ENCODE measurements at regions not wholly inside any gene's neighbourhood (a gene's known extent, or its start where the extent isn't known, plus 50 kb on each side); places are given as distances from the start of the nearest gene placed in this dataset.

DNA sequence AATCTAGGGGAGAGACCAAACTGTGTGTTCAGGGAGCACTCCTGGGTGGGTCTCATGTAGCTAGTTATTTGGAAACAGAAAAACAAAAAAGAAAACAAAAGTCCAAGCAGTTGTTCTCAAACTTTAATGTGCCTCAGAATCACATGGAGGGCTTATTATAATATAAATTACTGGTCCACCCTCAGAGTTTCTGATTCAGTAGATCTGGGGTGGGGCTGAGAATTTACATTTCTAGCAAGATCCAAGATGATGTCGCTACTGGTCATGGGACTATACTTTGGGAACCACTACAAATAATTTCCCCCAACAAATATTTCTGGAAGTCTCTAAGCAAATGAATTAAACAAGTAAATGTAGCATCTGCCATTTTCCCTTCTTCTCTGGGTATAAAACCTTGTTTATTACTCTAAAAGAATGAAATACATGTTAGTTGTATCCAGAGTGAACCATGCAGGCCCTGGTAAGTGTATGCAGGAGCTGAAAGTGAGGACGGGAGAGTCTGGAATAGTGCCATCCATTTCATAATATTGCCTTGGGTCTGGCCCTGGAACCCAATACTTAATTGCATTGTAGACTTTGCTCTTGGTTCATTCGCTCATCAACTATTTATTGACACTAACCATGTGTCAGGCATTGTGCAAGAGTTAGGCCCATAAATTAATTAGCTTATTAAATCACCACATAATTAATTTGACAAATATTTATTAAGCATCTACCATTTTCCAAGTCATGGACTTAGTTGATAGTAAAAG lies 490.8 kb downstream of the EPM2A start:
- H3K4me1 Mint-ChIP-seq (ENCODE audit: low read depth), result no peaks in the 10 kb centered on the region
- no peak overlapping the region for H3K27ac Mint-ChIP-seq
- no peak for ATAC-seq (replicated peaks in 1 of 2)
- no peaks in the 10 kb centered on the region for H3K27me3 Mint-ChIP-seq (ENCODE audit: low read depth)
- H3K4me3 Mint-ChIP-seq, result no peak overlapping the region
- no peak for DNase-seq
- no peaks in the 10 kb centered on the region for H3K36me3 Mint-ChIP-seq (ENCODE audit: insufficient read depth in 2 of 2)
- no peaks in the 10 kb centered on the region for H3K9me3 Mint-ChIP-seq

DNA sequence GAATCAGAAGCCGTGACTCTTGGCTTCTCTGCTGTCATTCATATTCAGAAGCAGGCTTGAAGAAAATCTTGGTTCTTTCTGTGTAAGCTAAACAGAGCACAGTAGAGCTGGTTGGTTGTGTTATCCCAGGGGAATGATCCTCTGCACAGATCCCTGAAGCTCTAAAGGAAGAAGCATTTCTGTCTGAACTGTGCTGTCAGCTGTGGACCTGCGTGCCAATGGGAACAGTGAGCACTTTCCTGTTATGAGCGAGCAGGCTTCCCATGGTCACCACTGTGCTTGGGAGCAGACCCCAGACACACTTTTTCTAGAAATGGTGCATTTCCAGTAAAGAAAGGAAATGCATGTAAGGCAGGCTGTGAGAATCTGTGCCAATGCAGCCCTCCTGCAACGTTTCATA lies 490.2 kb downstream of the EPM2A start:
- no peak overlapping the region for H3K4me3 Mint-ChIP-seq
- no peaks in the 10 kb centered on the region for H3K9me3 Mint-ChIP-seq
- H3K27me3 Mint-ChIP-seq (ENCODE audit: low read depth), result no peaks in the 10 kb centered on the region
- ATAC-seq (replicated peaks in 1 of 2), result no peak
- no peak for DNase-seq
- H3K36me3 Mint-ChIP-seq (ENCODE audit: insufficient read depth in 2 of 2), result no peaks in the 10 kb centered on the region
- no peak overlapping the region for H3K27ac Mint-ChIP-seq
- no peaks in the 10 kb centered on the region for H3K4me1 Mint-ChIP-seq (ENCODE audit: low read depth)

DNA sequence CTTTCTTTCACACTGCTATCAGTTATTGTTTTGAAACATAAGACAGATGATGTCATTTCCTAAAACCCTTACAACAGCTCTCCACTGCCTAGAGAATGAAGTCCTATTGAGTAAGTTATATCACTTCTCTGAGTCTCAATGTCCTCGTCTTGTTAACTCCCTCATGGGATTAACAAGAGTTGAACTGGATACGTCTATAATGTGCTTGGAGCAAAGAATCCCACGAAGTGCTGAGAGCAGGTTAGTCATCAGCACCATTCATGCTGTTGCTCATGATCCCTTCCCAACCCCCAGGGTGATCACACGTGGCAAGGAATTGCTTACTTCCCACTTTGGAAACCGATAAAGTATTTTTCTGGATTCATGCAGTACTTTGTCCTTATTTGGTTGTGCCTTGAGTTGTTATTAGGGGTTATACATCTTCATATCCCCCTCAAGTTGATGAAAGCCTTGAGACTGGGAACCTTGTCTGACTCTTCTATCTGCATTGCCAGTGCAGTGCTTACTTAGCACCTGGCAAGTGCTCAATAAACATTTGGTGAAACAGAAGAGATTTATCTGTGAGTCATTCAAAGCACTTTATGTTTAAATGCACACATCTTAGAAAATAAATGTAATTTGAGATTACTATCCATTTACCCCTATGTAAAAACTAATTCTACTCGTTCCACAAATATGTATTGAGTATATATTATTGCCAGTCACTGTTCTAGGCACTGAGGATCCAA lies 487.5 kb downstream of the EPM2A start:
- ATAC-seq (replicated peaks in 1 of 2), result no peak
- no peaks in the 10 kb centered on the region for H3K9me3 Mint-ChIP-seq
- no peak overlapping the region for H3K4me3 Mint-ChIP-seq
- no peaks in the 10 kb centered on the region for H3K36me3 Mint-ChIP-seq (ENCODE audit: insufficient read depth in 2 of 2)
- no peak for DNase-seq
- no peaks in the 10 kb centered on the region for H3K27me3 Mint-ChIP-seq (ENCODE audit: low read depth)
- no peaks in the 10 kb centered on the region for H3K4me1 Mint-ChIP-seq (ENCODE audit: low read depth)
- H3K27ac Mint-ChIP-seq, result no peak overlapping the region

DNA sequence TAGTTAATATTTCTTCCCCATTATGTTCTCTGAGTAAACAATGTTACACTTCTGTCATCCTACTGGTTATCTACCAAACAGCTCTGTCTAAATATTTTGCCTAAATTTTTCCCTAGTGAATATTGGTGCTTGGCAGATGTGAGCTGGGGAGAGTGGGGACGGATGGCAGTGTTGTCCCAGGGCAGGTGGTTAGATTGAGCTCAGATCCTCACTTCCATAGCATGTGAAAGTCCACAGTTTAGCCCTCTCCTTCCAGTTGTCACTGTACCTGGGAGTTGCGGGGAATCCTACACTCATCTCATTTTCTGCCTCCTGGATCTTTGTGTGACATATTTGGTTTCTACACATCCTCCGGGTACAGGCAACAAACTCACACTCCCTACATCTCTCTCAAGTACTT lies 484.9 kb downstream of the EPM2A start:
- no peak for ATAC-seq (replicated peaks in 1 of 2)
- Mint-ChIP-seq H3K36me3 (ENCODE audit: insufficient read depth in 2 of 2) (no peaks in the 10 kb centered on the region), H3K27ac (no peak overlapping the region), H3K4me1 (ENCODE audit: low read depth) (no peaks in the 10 kb centered on the region), H3K27me3 (ENCODE audit: low read depth) (no peaks in the 10 kb centered on the region), H3K9me3 (no peaks in the 10 kb centered on the region), H3K4me3 (no peak overlapping the region)
- DNase-seq, result no peak

DNA sequence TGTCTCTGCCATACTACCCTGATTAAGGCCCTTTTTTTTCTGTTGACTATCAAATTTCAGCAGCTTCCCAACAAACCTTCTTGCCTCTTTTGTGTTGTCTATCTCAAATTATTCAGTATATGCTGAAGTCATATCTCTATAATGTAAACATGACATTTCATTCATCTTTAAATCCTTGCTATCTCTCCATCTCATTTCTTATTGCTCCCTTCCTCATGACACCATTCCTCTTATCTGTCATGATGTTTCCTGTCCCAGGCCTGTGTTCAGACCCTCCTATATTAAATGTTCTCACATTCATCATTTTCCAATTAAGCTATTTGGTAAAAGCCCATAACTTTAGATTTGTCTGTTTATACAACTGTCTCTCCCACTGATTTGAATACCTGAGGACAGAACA lies 482.6 kb downstream of the EPM2A start:
- DNase-seq (no peak), ATAC-seq (replicated peaks in 1 of 2) (no peak)
- no peak overlapping the region for H3K4me3 Mint-ChIP-seq
- H3K4me1 Mint-ChIP-seq (ENCODE audit: low read depth), result no peaks in the 10 kb centered on the region
- no peaks in the 10 kb centered on the region for H3K9me3 Mint-ChIP-seq
- H3K36me3 Mint-ChIP-seq (ENCODE audit: insufficient read depth in 2 of 2), result no peaks in the 10 kb centered on the region
- no peak overlapping the region for H3K27ac Mint-ChIP-seq
- H3K27me3 Mint-ChIP-seq (ENCODE audit: low read depth), result no peaks in the 10 kb centered on the region

DNA sequence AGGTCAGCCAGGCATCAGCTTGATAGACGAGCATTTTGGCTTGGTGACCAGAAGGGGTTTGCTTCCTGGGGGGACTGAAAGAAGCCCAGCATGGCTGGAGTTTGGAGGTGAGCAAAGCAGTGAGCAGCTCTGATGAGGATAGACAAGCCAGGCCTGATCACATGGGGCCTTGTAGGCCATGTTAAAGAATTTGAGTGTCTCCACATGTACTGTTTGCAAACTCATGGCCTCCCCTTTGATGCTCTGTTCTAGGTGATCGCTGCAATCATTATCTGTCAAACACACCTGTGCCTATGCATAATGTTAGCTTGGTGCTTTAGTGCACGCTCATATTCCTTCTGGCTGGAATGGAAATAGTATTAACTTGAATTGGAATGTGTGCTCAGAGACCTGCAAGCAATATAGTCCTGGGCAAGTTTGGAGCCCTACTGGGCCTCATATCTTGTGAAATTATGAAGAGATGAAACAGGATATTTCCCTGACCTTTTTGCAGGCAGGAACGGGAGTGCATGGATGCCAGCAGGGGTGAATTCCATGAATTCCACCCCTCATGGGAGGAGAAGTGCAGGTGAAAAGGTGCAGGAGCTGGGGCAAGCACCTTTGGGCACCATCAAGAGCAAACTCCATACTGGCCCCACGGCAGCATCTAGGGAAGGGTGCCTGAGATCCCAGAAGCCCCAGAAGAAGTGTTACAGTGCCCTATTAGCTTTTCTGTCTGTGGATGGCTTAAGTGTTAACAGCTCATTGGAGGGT lies 480.5 kb downstream of the EPM2A start:
- H3K9me3 Mint-ChIP-seq, result no peaks in the 10 kb centered on the region
- H3K4me1 Mint-ChIP-seq (ENCODE audit: low read depth), result no peaks in the 10 kb centered on the region
- no peak overlapping the region for H3K27ac Mint-ChIP-seq
- no peak overlapping the region for H3K4me3 Mint-ChIP-seq
- DNase-seq, result no peak
- no peak for ATAC-seq (replicated peaks in 1 of 2)
- no peaks in the 10 kb centered on the region for H3K36me3 Mint-ChIP-seq (ENCODE audit: insufficient read depth in 2 of 2)
- H3K27me3 Mint-ChIP-seq (ENCODE audit: low read depth), result no peaks in the 10 kb centered on the region

DNA sequence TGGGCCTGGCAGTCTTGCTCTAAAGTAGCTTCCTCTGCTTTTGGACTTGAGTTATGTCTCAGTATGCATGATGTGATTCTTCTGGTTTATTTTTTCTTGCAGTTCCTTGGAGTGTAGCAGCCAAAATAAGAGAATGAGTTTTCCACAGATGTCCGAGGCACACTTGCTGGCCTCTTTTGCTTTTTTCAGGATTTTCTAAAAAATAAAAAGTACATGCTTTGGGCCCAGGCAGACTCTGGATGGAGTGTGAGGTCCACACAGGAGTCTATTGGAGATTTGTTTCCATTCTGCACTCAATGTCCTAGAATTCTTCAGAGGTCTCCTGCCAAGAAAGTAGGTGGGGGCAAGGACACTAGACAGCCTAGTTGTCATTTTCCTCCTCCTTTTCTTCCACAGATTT lies 477.6 kb downstream of the EPM2A start:
- H3K27ac Mint-ChIP-seq, result no peak overlapping the region

DNA sequence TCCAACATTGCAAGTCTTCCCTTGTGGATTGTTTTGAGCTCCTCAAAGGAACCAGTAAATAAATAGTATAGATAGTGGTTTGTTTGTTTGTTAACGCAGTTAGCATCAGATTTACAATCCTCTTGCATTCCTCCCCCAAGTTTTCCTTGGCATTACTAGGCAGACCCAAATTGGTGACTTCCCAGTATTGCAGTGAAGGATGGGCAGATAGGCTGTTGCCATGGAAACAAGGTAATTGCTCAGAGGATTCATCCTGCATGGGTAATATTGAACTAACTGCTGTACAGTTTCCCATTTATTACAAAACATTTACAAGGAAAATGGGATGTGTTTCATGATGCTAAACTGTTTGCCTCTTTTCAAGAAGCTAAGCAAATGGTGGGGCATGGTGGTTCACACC lies 477.2 kb downstream of the EPM2A start:
- DNase-seq, result no peak
- Mint-ChIP-seq H3K27ac (no peak overlapping the region), H3K9me3 (no peaks in the 10 kb centered on the region), H3K4me1 (ENCODE audit: low read depth) (no peaks in the 10 kb centered on the region), H3K36me3 (ENCODE audit: insufficient read depth in 2 of 2) (no peaks in the 10 kb centered on the region), H3K4me3 (no peak overlapping the region), H3K27me3 (ENCODE audit: low read depth) (no peaks in the 10 kb centered on the region)
- ATAC-seq (replicated peaks in 1 of 2), result no peak

More for the DNA sequence above, 477.6 kb downstream of the EPM2A start:
- Mint-ChIP-seq H3K9me3 (no peaks in the 10 kb centered on the region), H3K4me1 (ENCODE audit: low read depth) (no peaks in the 10 kb centered on the region), H3K4me3 (no peak overlapping the region), H3K36me3 (ENCODE audit: insufficient read depth in 2 of 2) (no peaks in the 10 kb centered on the region), H3K27me3 (ENCODE audit: low read depth) (no peaks in the 10 kb centered on the region)
- ATAC-seq (replicated peaks in 1 of 2), result no peak
- no peak for DNase-seq

DNA sequence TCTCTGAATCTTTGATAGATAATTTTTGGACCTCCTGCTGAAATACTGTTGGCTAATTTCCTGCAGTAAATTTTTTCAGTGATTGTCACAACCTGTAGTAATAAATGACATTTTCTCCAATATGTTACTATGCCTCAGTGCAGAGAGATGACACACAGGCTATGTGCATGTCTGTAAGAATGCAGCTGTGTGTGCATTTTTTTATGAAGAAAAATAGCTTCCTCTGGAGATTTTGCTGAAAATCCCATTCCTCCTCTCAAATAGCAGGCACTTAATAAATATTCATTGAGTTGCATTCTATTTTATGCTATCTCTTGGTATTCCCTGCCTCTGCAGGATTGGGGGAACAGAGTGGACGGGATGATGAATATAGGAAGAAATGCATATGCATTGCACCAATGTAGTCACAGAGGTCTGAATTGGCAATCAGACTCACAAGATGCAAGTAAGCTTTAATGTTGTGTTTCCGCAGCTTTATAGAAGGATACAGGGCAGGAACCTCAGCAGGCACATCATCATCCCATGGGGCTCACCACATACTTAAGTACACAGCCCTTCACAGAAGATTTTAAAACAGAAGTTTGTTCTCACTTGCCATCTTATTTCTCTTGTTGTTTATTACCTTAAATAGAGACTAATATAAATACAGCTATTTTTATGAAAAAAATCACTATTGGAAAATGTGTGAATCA lies 474.7 kb downstream of the EPM2A start:
- Mint-ChIP-seq H3K4me1 (ENCODE audit: low read depth) (no peaks in the 10 kb centered on the region), H3K4me3 (no peak overlapping the region), H3K9me3 (no peaks in the 10 kb centered on the region), H3K27ac (no peak overlapping the region), H3K36me3 (ENCODE audit: insufficient read depth in 2 of 2) (no peaks in the 10 kb centered on the region), H3K27me3 (ENCODE audit: low read depth) (no peaks in the 10 kb centered on the region)
- DNase-seq (no peak), ATAC-seq (replicated peaks in 1 of 2) (no peak)

DNA sequence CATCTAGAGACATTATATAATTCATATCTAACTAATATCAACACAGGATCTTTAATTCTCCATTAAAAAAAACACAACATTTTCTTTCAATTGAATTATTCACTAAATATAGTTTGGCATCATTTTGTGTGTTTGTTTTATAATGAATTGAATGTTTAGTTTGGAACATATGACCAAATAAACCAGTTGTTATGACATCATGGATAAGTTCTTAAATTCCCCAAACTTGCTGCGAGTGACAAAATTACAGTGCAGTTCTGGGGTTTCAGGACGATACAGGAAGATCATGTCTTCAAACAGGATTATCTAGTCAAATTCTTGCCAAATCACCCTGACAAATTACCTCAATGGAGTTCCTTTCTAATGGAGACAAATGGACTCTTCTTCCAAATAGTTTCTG lies 473.6 kb downstream of the EPM2A start:
- no peaks in the 10 kb centered on the region for H3K27me3 Mint-ChIP-seq (ENCODE audit: low read depth)
- H3K36me3 Mint-ChIP-seq (ENCODE audit: insufficient read depth in 2 of 2), result no peaks in the 10 kb centered on the region
- H3K9me3 Mint-ChIP-seq, result no peaks in the 10 kb centered on the region
- H3K27ac Mint-ChIP-seq, result no peak overlapping the region
- ATAC-seq (replicated peaks in 1 of 2) (no peak), DNase-seq (no peak)
- no peaks in the 10 kb centered on the region for H3K4me1 Mint-ChIP-seq (ENCODE audit: low read depth)
- H3K4me3 Mint-ChIP-seq, result no peak overlapping the region

DNA sequence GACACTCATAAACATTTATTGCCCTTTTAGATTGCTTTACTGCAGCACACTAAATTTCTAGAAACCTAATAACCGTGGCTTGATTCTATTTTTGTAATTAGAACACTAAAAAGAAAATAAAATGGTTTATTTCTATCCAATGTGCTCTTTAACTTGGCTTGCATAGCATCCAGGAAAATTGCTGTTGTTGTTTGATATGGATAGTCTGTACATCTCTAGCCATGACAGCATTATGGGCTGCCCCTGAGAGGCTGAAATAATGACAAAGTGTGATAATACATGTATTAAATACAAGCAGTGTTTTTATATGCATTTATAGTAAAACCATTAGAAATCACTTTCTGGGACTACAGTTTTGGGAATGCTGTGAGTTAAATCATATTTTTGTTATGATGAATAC lies 472.5 kb downstream of the EPM2A start:
- ATAC-seq (replicated peaks in 1 of 2) (no peak), DNase-seq (no peak)
- Mint-ChIP-seq H3K27ac (no peak overlapping the region), H3K36me3 (ENCODE audit: insufficient read depth in 2 of 2) (no peaks in the 10 kb centered on the region), H3K27me3 (ENCODE audit: low read depth) (no peaks in the 10 kb centered on the region), H3K4me3 (no peak overlapping the region), H3K4me1 (ENCODE audit: low read depth) (no peaks in the 10 kb centered on the region), H3K9me3 (no peaks in the 10 kb centered on the region)

DNA sequence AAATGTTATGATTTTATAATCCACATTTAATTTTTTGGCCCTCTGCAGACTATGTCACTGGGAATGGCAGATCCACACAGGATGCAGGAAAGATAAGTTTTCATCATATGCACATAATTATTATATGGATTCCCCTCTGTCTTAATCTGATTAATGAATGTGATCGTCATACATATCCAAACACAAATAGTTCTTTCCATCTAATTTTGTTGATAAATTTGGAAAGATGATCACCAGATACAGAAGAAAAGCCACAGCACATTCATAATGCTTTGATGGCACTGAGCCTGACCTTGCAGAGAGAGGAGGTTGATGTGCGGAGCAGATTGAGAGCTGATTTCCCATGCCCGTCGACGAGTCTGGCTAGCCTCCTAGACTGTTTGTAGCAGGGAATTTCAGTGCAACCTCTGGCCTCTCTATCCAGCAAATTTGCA lies 471.5 kb downstream of the EPM2A start:
- no peaks in the 10 kb centered on the region for H3K9me3 Mint-ChIP-seq
- no peak overlapping the region for H3K4me3 Mint-ChIP-seq
- no peak for DNase-seq
- ATAC-seq (replicated peaks in 1 of 2), result no peak
- H3K36me3 Mint-ChIP-seq (ENCODE audit: insufficient read depth in 2 of 2), result no peaks in the 10 kb centered on the region
- H3K27ac Mint-ChIP-seq, result no peak overlapping the region
- no peaks in the 10 kb centered on the region for H3K27me3 Mint-ChIP-seq (ENCODE audit: low read depth)
- no peaks in the 10 kb centered on the region for H3K4me1 Mint-ChIP-seq (ENCODE audit: low read depth)

All from activated T-cell treated with anti-CD3 and anti-CD28 coated beads, Interleukin-2, amount 50 U/mL, for 72 hours (primary cell).